ENCODE measurements at regions not wholly inside any gene's neighbourhood (a gene's known extent, or its start where the extent isn't known, plus 50 kb on each side); places are given as distances from the start of the nearest gene placed in this dataset.

GRCh38 chr20:30985386-30985785 lies 272.1 kb upstream of the DEFB115 start:
- peaks cover 3% of the 10 kb centered on the region for H3K27me3 Mint-ChIP-seq (ENCODE audit: unreplicated experiment)
- no peak overlapping the region for H3K4me3 Mint-ChIP-seq (ENCODE audit: unreplicated experiment)
- peaks cover 5% of the 10 kb centered on the region for H3K36me3 Mint-ChIP-seq (ENCODE audit: low read depth, unreplicated experiment)
- TF ChIP-seq CTCF (IDR thresholded peaks at IDR 0.05; ENCODE audit: unreplicated experiment), result no peak
- peaks cover 17% of the 10 kb centered on the region for H3K9me3 Mint-ChIP-seq (ENCODE audit: unreplicated experiment)
- H3K27ac Mint-ChIP-seq (ENCODE audit: unreplicated experiment), result no peak overlapping the region
- DNase-seq (ENCODE audit: low spot score), result no peak
- no peaks in the 10 kb centered on the region for H3K4me1 Mint-ChIP-seq (ENCODE audit: unreplicated experiment)

Data from endothelial cell (in vitro differentiated cells).